ENCODE measurements at regions not wholly inside any gene's neighbourhood (a gene's known extent, or its start where the extent isn't known, plus 50 kb on each side); places are given as distances from the start of the nearest gene placed in this dataset.
"Not testable (repeated sequence)": the region's sequence is repeated elsewhere in the genome, so short reads cannot be mapped to it uniquely, and the experiment has no call there.

DNA sequence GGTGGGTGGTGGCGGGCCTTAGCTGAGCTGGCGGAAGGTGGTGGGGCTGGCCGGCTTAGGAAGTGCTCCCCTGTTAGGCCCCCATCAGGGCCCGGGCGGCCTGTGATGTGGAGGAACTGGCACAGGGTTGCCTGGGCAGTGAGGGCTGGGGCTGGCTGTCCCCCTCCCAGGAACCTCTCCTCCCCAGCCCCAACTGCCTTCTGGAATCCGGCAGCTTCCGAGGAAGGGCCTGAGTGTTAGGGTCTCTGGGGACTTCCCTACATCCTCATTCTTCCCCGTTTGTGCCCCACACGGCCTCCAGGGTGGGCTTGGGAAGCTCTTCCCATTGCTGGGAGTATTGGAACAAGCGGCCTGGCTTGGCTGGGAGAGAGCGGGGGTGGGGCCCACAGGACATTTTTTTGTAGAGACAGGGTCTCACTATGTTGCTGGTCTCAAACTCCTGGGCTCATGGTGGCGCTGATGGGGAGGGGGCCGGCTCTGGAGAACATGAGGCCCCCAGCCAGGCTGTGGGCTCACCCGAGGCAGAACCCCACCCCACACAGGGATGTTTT, 89.9 kb upstream of the CIBAR2 start:
- Histone ChIP-seq H3K4me1 (peaks cover 46 to 85% (median 65%) of the 10 kb centered on the region in 4 donors), H3K36me3 (no peaks in the 10 kb centered on the region), H3K4me3 (no peak overlapping the region), H3K9me3 (no peaks in the 10 kb centered on the region), H3K27me3 (peaks cover 0 to 7% (median 5%) of the 10 kb centered on the region in 3 donors), H3K27ac (peak overlapping the region in 4 of 5 donors; percentile 73 to 83 (median 80))
- intact Hi-C loops (cut with DNase I; ENCODE audit: low total_unique reads) = no loop called here
- 72 to 80% (median 76%) methylated on average over 11 to 14 of the region's 14 CpGs for WGBS, 5 donors
- TF ChIP-seq, protein P1, sequence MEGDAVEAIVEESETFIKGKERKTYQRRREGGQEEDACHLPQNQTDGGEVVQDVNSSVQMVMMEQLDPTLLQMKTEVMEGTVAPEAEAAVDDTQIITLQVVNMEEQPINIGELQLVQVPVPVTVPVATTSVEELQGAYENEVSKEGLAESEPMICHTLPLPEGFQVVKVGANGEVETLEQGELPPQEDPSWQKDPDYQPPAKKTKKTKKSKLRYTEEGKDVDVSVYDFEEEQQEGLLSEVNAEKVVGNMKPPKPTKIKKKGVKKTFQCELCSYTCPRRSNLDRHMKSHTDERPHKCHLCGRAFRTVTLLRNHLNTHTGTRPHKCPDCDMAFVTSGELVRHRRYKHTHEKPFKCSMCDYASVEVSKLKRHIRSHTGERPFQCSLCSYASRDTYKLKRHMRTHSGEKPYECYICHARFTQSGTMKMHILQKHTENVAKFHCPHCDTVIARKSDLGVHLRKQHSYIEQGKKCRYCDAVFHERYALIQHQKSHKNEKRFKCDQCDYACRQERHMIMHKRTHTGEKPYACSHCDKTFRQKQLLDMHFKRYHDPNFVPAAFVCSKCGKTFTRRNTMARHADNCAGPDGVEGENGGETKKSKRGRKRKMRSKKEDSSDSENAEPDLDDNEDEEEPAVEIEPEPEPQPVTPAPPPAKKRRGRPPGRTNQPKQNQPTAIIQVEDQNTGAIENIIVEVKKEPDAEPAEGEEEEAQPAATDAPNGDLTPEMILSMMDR (IDR thresholded peaks at IDR 0.05) = no peak
- no peak for TF ChIP-seq POLR2A (IDR thresholded peaks at IDR 0.05)
- no peak for TF ChIP-seq POLR2AphosphoS5 (IDR thresholded peaks at IDR 0.05)
- TF ChIP-seq EP300 (IDR thresholded peaks at IDR 0.05) = no peak
- DNase-seq = peak in 1 of 2 donors; percentile 58

DNA sequence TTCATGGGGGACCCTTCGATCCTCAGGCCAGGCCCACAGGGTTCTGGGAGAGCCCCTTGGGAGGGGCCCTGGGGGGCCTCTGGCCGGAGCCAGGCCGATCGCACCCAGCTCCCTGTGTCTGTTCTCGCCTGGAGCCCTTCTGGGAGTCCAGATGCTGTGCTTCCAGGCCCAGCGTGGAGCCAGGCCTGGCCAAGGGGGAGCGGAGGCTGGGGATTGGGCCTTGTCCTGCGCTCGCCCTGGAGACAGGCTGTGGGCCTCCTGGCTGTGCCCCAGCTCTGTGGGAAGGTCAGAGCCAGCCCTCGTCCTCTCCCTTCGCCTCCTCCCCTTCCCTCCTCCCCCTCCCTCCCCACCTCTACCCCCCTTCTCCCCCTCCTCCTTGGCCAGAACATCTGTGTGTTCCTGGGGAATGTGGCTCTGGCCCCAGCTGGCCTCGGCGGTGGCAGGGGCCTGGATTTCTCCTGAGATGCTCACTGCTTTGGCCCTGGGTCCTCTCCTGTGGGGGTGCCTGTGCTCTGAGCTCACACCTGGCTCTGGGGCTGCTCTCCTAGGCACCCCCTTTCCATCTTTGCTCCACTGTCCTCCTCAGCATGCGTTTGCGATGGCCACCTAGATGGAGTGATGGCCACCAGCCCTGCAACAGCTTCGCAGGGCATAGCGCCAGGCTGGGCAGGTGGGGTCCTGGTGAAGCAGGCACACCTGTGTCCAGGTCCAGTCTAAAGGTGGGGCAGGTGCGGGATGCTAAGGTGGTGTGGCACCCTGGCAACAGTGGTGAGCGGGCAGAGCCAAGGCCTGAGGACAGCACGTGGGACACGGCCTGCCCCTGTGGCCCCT, 90.6 kb upstream of the CIBAR2 start:
- 27 to 67% (median 62%) methylated on average over 6 to 21 of the region's 21 CpGs for WGBS, 5 donors
- intact Hi-C loops (cut with DNase I; ENCODE audit: low total_unique reads) = no loop called here
- H3K9me3 ChIP-seq = no peaks in the 10 kb centered on the region
- H3K36me3 ChIP-seq = no peaks in the 10 kb centered on the region
- no peak for TF ChIP-seq EP300 (IDR thresholded peaks at IDR 0.05)
- TF ChIP-seq POLR2AphosphoS5 (IDR thresholded peaks at IDR 0.05) = peak in 2 of 3 donors; percentile 7 to 25
- H3K27ac ChIP-seq = peak overlapping the region in 4 of 5 donors; percentile 73 to 83 (median 80)
- H3K4me1 ChIP-seq = peaks cover 42 to 85% (median 65%) of the 10 kb centered on the region in 4 donors
- H3K4me3 ChIP-seq = no peak overlapping the region
- DNase-seq = peak; percentile 47 to 91
- peaks cover 0 to 7% (median 5%) of the 10 kb centered on the region in 3 donors for H3K27me3 ChIP-seq

DNA sequence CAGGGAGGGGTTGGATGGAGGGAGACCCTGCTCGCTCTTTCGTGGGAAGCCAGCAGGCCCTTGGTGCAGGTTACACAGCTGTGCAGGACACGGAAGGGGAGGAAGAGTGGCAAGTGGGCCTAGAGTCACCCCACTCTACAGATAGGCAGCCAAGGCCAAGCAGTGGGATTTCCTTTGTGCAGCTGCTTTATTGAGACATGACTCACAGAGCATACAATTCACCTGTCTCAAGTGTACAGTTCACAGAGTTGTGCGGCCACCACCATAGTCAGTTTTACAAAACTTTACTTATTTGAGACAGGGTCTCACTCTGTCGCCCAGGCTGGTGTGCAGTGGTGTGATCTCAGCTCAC, 91.2 kb upstream of the CIBAR2 start:
- peaks cover 0 to 7% (median 5%) of the 10 kb centered on the region in 3 donors for H3K27me3 ChIP-seq
- intact Hi-C loops (cut with DNase I; ENCODE audit: low total_unique reads) = no loop called here
- no peak for DNase-seq
- peak overlapping the region in 4 of 5 donors; percentile 22 to 83 (median 78) for H3K27ac ChIP-seq
- H3K4me3 ChIP-seq = no peak overlapping the region
- TF ChIP-seq POLR2AphosphoS5 (IDR thresholded peaks at IDR 0.05) = no peak
- H3K9me3 ChIP-seq = no peaks in the 10 kb centered on the region
- 71 to 90% (median 86%) methylated on average over 5 of the region's 5 CpGs for WGBS, 5 donors
- H3K36me3 ChIP-seq = no peaks in the 10 kb centered on the region
- H3K4me1 ChIP-seq = peaks cover 36 to 81% (median 63%) of the 10 kb centered on the region in 4 donors

DNA sequence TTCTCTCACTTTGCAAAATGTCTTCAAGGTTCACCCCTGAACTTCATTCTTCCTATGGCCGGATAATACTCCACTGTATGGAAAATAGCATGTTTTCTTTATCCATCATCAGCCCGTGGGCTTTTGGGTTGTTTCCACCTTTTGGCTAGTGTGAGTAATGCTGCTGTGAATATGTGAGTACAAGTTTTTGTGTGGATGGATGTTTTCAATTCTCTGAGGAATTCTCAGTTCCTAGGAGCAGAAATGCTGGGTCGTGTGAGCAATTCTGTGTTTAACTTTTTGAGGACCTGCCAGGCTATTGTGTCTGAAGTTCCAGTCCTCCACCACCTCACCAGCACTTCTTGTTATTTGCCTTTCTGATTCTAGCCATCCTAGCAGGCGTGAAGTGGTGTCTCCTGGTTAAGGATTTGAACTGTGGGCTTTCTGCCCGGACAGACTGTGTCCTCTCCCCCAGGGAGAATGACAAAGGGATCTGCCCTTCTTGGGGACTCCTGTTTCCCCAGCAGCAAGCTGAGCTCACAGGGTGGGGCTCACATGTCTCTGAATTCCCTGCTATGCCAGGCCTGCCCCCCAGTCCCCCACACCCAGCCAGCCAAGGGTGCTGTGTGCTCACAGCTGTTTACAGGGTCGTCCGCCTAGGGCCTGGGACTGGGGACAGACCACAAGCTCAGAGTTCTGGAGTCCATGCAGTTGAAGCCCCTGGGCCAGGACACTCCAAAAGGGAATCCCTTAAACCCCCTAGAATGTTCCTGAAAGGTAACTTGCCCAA, 92.2 kb upstream of the CIBAR2 start:
- WGBS, 5 donors = 77 to 86% (median 83%) methylated on average over 7 of the region's 7 CpGs
- H3K9me3 ChIP-seq = no peaks in the 10 kb centered on the region
- intact Hi-C loops (cut with DNase I; ENCODE audit: low total_unique reads) = no loop called here
- TF ChIP-seq POLR2A (IDR thresholded peaks at IDR 0.05) (no peak), POLR2AphosphoS5 (IDR thresholded peaks at IDR 0.05) (no peak)
- TF ChIP-seq, protein P1 (IDR thresholded peaks at IDR 0.05) = no peak
- H3K27me3 ChIP-seq = peaks cover 0 to 7% (median 5%) of the 10 kb centered on the region in 3 donors
- no peak overlapping the region for H3K4me3 ChIP-seq
- DNase-seq = no peak
- H3K36me3 ChIP-seq = no peaks in the 10 kb centered on the region
- H3K4me1 ChIP-seq = peaks cover 35 to 80% (median 62%) of the 10 kb centered on the region in 4 donors
- peak overlapping the region in 2 of 5 donors; percentile 73 to 82 for H3K27ac ChIP-seq

DNA sequence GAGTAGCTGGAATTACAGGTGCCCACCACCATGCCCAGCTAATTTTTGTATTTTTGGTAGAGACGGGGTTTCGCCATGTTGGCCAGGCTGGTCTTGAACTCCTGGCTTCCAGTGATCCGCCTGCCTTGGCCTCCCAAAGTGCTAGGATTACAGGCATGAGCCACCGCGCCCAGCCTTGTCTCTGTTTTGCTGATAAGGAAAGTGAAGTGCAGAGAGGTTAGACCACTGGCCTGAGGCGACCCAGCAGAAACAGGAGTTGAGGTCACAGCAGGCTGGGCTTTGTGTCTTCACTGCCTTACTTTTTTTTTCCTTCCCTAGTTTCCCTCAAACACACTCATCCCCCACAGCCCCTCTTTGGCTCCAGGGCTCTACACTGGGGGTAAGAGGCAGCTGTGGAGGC, 93.0 kb upstream of the CIBAR2 start:
- H3K4me3 ChIP-seq; DNase-seq; H3K36me3 ChIP-seq; H3K9me3 ChIP-seq; intact Hi-C loops (cut with DNase I; ENCODE audit: low total_unique reads); H3K27me3 ChIP-seq: not testable (repeated sequence)
- H3K27ac ChIP-seq = peak overlapping the region in 2 of 5 donors; percentile 33 to 65
- 72 to 84% (median 74%) methylated on average over 6 of the region's 6 CpGs for WGBS, 5 donors
- H3K4me1 ChIP-seq = peaks cover 35 to 86% (median 68%) of the 10 kb centered on the region in 4 donors
